Adrenal gland (tissue), 9 donors: ENCODE measurements at regions not wholly inside any gene's neighbourhood (a gene's known extent, or its start where the extent isn't known, plus 50 kb on each side); places are given as distances from the start of the nearest gene placed in this dataset.

Source experiments
- DNase-seq, 7 donors: peaks; one replicate each; pipeline ENCODE4 v3.0.0-alpha.2; 2019 to 2020
- H3K27ac ChIP-seq, 5 donors: fragments of 200-600 bp; sonication (generic) in 4 of 5; 1 replicate in 3 of 5; 2 replicates in 2 of 5; pipeline versions ENCODE4 v1.5.1 to v1.8.0; 2016 to 2020; ENCODE audit warnings: mild to moderate bottlenecking in 1 of 5
- H3K27me3 ChIP-seq: fragments of 200-600 bp; 2 replicates; pipeline ENCODE4 v1.8.0; 2021
- H3K36me3 ChIP-seq, 2 donors: fragments of 200-600 bp; replicated peaks in 1 of 2; 1 replicate in 1 of 2; 2 replicates in 1 of 2; pipeline versions ENCODE4 v1.5.1 to v1.8.0; 2018 to 2022
- H3K4me1 ChIP-seq, 2 donors: fragments of 200-600 bp; replicated peaks in 1 of 2; 1 replicate in 1 of 2; 2 replicates in 1 of 2; pipeline versions ENCODE4 v1.5.1 to v1.8.0; 2018 to 2021
- H3K4me3 ChIP-seq, 4 donors: fragments of 200-600 bp; sonication (generic) in 3 of 4; one replicate each; pipeline ENCODE4 v1.5.1; 2016 to 2018
- H3K9me3 ChIP-seq, 3 donors: fragments of 200-600 bp; sonication (generic) in 1 of 3; replicated peaks in 1 of 3; 1 replicate in 2 of 3; 2 replicates in 1 of 3; pipeline versions ENCODE4 v1.5.1 to v1.8.0; 2016 to 2021
- POLR2A ChIP-seq, 2 donors: fragments of 450-650 bp; IDR thresholded peaks; one replicate each; pipeline ENCODE4 v1.6.1; 2017; ENCODE audit warnings: antibody characterized with exemption in 2 of 2, mild to moderate bottlenecking in 2 of 2, moderate library complexity in 1 of 2
- WGBS, 4 donors: extraction: QIAGEN DNeasy Blood & Tissue Kit in 2 of 4; methylation state at CpG; one replicate each; pipeline versions ENCODE4 v1.1.5 to v1.1.7; 2013 to 2017; 5-methylcytosine and 5-hydroxymethylcytosine counted together
- intact Hi-C, 2 donors: fragments of 100-400 bp; cut with DNase I; formaldehyde crosslinking; loops; one replicate each; pipeline versions ENCODE4 v1.14.1 to v1.15.0; 2022 to 2023
- TF ChIP-seq, protein P1 (sequence below), 6 experiments: fragments of 450-650 bp in 4 of 6; fragments of 200-600 bp in 2 of 6; sonication (generic) in 1 of 6; IDR thresholded peaks; 1 replicate in 5 of 6; 2 replicates in 1 of 6; pipeline versions ENCODE4 v1.5.1 to v1.8.0; 2016 to 2021; ENCODE audit warnings: antibody characterized with exemption in 6 of 6, mild to moderate bottlenecking in 2 of 6, moderate library complexity in 1 of 6
- donor health status: healthy with polysubstance abuse.
- donor health status: Bipolar disorder and iron deficiency.
- donor health status: DM: yes; HTN: yes; CAD: no.
- donor health status: DM: no; HTN: no; CAD: no.
- donor health status: DM: no; HTN: no; CAD: no.

DNA sequence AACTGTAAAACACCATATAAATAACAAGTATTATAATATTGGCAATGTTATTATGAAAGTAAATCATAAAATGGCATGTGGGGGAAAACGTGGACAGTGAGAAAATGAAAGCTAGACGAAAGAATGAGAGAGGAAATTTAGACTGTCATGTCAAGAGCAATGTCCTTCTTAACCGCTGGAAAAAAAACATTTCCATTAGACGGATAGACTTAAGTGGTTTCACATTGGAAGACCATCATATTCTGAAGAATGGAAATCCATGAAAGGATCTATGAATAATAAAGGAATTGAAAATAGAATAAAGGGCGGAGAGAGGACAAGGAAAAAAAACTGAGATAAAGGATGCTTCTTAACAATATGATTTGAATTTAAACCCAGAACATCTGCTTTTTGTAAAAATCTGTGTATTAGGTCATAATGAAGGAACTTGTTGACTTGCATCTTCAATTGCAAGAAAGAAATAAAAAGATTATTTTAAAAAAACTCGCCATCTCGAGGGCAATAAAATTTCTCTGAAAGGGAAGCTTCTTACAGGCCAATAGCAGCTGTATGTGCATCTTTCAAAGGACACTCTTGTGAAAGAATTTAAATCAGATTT is 90.6 kb downstream of the SPRY2 start:
- intact Hi-C loops: no loop called here
- no peak overlapping the region for H3K4me3 ChIP-seq
- TF ChIP-seq, protein P1, sequence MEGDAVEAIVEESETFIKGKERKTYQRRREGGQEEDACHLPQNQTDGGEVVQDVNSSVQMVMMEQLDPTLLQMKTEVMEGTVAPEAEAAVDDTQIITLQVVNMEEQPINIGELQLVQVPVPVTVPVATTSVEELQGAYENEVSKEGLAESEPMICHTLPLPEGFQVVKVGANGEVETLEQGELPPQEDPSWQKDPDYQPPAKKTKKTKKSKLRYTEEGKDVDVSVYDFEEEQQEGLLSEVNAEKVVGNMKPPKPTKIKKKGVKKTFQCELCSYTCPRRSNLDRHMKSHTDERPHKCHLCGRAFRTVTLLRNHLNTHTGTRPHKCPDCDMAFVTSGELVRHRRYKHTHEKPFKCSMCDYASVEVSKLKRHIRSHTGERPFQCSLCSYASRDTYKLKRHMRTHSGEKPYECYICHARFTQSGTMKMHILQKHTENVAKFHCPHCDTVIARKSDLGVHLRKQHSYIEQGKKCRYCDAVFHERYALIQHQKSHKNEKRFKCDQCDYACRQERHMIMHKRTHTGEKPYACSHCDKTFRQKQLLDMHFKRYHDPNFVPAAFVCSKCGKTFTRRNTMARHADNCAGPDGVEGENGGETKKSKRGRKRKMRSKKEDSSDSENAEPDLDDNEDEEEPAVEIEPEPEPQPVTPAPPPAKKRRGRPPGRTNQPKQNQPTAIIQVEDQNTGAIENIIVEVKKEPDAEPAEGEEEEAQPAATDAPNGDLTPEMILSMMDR (IDR thresholded peaks at IDR 0.05): no peak
- TF ChIP-seq POLR2A (IDR thresholded peaks at IDR 0.05): no peak
- 64 to 69% (median 66%) methylated on average over 7 of the region's 7 CpGs for WGBS, 4 donors
- no peaks in the 10 kb centered on the region for H3K36me3 ChIP-seq
- no peaks in the 10 kb centered on the region for H3K27me3 ChIP-seq
- no peak for DNase-seq
- no peaks in the 10 kb centered on the region for H3K9me3 ChIP-seq
- no peaks in the 10 kb centered on the region for H3K4me1 ChIP-seq
- H3K27ac ChIP-seq: no peak overlapping the region

DNA sequence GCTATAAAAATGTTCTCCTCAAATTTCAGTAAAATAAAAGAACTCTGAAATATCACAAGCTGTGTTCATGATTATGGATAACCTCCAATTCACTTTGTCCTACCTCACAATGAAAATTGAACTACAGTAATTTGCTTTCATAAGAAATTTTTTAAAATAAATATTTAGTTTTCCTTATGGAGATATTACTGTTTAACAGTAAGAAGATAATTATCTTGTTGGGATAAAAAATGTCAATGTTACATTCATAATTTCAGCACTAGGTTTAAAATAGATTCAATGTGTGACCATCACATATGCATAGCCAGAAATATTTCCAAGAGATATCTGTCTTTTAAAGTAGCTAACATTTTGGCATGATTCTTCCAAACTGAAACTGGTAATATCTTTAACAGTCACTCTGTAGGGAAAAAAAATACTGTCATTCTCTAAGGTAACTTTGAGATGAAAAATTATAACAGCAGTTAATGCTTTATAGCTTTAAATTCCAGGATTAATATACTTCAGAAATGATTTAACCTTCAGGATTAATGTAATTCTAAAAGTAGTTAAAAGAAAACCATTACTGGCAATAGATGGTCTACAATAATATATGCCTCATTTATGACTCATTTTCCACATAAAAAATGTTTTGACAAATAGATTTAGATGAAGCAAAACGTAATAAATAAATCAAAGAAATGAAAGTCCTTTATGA is 91.3 kb downstream of the SPRY2 start:
- TF ChIP-seq, protein P1 (IDR thresholded peaks at IDR 0.05): no peak
- no peak for TF ChIP-seq POLR2A (IDR thresholded peaks at IDR 0.05)
- Histone ChIP-seq H3K4me1 (no peaks in the 10 kb centered on the region), H3K4me3 (no peak overlapping the region), H3K27ac (no peak overlapping the region), H3K36me3 (no peaks in the 10 kb centered on the region), H3K27me3 (no peaks in the 10 kb centered on the region), H3K9me3 (no peaks in the 10 kb centered on the region)
- WGBS, 4 donors: 33 to 50% (median 40%) methylated on average over 1 of the region's 1 CpG
- no peak for DNase-seq
- intact Hi-C loops: no loop called here

DNA sequence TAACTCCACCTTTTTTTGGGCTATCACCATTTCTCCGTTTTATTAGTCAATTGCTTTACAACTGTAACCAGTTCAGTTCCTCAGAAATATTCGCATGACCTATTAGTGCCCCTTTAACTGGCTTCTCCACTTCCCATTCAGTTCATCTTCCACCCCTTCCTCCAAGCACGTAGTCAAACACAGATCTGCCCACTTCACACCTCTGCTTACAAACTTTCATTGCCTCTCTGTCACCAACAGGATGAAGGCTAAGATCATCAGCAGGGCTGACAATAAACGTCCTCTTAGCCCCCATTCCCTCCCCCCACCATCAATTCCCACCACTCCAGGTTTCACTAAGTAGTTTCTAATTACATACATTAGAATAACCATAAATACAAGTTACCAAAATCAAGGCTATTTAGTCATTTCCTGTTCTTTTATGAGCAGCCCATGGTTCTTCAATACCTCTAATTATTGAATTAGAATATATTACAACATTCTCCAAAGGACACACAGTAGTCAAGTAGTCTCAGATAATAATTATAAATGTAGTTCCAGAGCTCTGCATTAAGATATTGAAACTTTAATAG is 95.7 kb downstream of the SPRY2 start:
- H3K9me3 ChIP-seq: no peaks in the 10 kb centered on the region
- H3K4me1 ChIP-seq: no peaks in the 10 kb centered on the region
- H3K27me3 ChIP-seq: no peaks in the 10 kb centered on the region
- intact Hi-C loops: no loop called here
- no peak overlapping the region for H3K27ac ChIP-seq
- H3K36me3 ChIP-seq: no peaks in the 10 kb centered on the region
- WGBS, 4 donors: 42 to 48% (median 44%) methylated on average over 4 of the region's 4 CpGs
- no peak for DNase-seq
- no peak for TF ChIP-seq POLR2A (IDR thresholded peaks at IDR 0.05)
- H3K4me3 ChIP-seq: no peak overlapping the region

DNA sequence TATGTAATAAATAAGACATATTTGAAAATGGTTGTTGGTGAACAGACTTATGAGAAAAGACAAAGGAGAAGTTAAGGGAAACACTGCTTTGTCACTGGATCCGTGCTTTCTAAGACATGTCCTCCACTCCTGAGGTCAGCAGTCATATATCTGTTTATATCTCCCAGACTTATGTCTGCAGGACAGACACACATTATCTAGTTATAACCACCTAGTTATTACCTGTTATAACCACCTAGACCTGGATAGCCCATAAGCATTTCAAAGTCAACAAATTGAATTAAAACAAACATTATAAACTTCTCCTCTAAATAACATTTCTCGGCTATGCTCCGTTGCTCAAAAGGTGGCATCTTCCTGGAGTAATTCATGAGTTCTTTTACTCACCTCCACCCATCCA is 96.4 kb downstream of the SPRY2 start:
- TF ChIP-seq, protein P1 (IDR thresholded peaks at IDR 0.05): no peak
- TF ChIP-seq POLR2A (IDR thresholded peaks at IDR 0.05): no peak
- H3K4me3 ChIP-seq: no peak overlapping the region
- H3K4me1 ChIP-seq: no peaks in the 10 kb centered on the region
- intact Hi-C loops: no loop called here
- H3K27ac ChIP-seq: no peak overlapping the region
- no peaks in the 10 kb centered on the region for H3K9me3 ChIP-seq
- WGBS, 4 donors: 72 to 85% (median 75%) methylated on average over 3 of the region's 3 CpGs
- no peaks in the 10 kb centered on the region for H3K36me3 ChIP-seq
- DNase-seq: no peak
- no peaks in the 10 kb centered on the region for H3K27me3 ChIP-seq
